Neural progenitor cell (in vitro differentiated cells): ENCODE measurements at regions not wholly inside any gene's neighbourhood (a gene's known extent, or its start where the extent isn't known, plus 50 kb on each side); places are given as distances from the start of the nearest gene placed in this dataset.

Experiments used
- DNase-seq: peaks from one replicate; pipeline ENCODE4 v3.0.0-alpha.2; 2016; ENCODE audit warnings: low spot score
- H2AFZ ChIP-seq: fragments of 200-600 bp; sonication (generic); replicated peaks from 2 replicates; pipeline ENCODE4 v1.6.1; 2016; ENCODE audit warnings: antibody characterized with exemption
- H3F3A ChIP-seq: fragments of 200-600 bp; sonication (generic); 2 replicates; pipeline ENCODE4 v1.6.1; 2016; ENCODE audit warnings: antibody characterized with exemption, low read depth
- H3K27ac ChIP-seq: fragments of 200-600 bp; sonication (generic); 2 replicates; pipeline ENCODE4 v1.5.1; 2016; ENCODE audit warnings: mild to moderate bottlenecking
- H3K27me3 ChIP-seq: fragments of 200-600 bp; sonication (generic); 2 replicates; pipeline ENCODE4 v1.6.1; 2016; ENCODE audit warnings: mild to moderate bottlenecking, moderate library complexity
- H3K36me3 ChIP-seq: fragments of 200-600 bp; sonication (generic); 2 replicates; pipeline ENCODE4 v1.5.1; 2016
- H3K4me1 ChIP-seq: fragments of 200-600 bp; sonication (generic); 2 replicates; pipeline ENCODE4 v1.6.1; 2016; ENCODE audit warnings: mixed run types
- H3K4me2 ChIP-seq: fragments of 200-600 bp; sonication (generic); 2 replicates; pipeline ENCODE4 v1.6.1; 2016
- H3K4me3 ChIP-seq: fragments of 200-600 bp; sonication (generic); 2 replicates; pipeline ENCODE4 v1.5.1; 2016
- H3K79me2 ChIP-seq: fragments of 200-600 bp; sonication (generic); 2 replicates; pipeline ENCODE4 v1.6.1; 2016; ENCODE audit warnings: low read depth
- H3K9ac ChIP-seq: fragments of 200-600 bp; sonication (generic); 2 replicates; pipeline ENCODE4 v1.6.1; 2016
- H3K9me3 ChIP-seq: fragments of 200-600 bp; sonication (generic); 2 replicates; pipeline ENCODE4 v1.5.1; 2016; ENCODE audit warnings: low read depth
- H4K20me1 ChIP-seq: fragments of 200-600 bp; sonication (generic); 2 replicates; pipeline ENCODE4 v1.6.1; 2016; ENCODE audit warnings: low read depth
- H3K27ac Mint-ChIP-seq: 3 replicates; pipeline ENCODE4 v1.8.0; 2021; ENCODE audit warnings: mixed read lengths
- H3K27me3 Mint-ChIP-seq: 2 replicates; pipeline ENCODE4 v1.8.0; 2022; ENCODE audit warnings: low read depth, mild to moderate bottlenecking, inconsistent platforms, moderate library complexity, mixed read lengths; ENCODE audit not compliant: insufficient read depth
- H3K36me3 Mint-ChIP-seq: 3 replicates; pipeline ENCODE4 v1.8.0; 2021; ENCODE audit warnings: mixed read lengths
- H3K4me1 Mint-ChIP-seq: 3 replicates; pipeline ENCODE4 v1.8.0; 2021; ENCODE audit warnings: mixed read lengths
- H3K4me3 Mint-ChIP-seq: 3 replicates; pipeline ENCODE4 v1.8.0; 2021; ENCODE audit warnings: mild to moderate bottlenecking, moderate library complexity, mixed read lengths
- H3K9me3 Mint-ChIP-seq: 3 replicates; pipeline ENCODE4 v1.8.0; 2020; ENCODE audit warnings: mixed read lengths
- CTCF ChIP-seq: fragments of 200-600 bp; sonication (generic); IDR thresholded peaks from 2 replicates; pipeline ENCODE4 v1.5.1; 2017; ENCODE audit warnings: antibody characterized with exemption, mild to moderate bottlenecking
- EZH2 ChIP-seq: fragments of 200-600 bp; sonication (generic); IDR thresholded peaks from 2 replicates; pipeline ENCODE4 v1.6.1; 2017; ENCODE audit warnings: antibody characterized with exemption, mild to moderate bottlenecking, moderate library complexity
- EZH2phosphoT487 ChIP-seq: fragments of 200-600 bp; sonication (generic); IDR thresholded peaks from 2 replicates; pipeline ENCODE4 v1.6.1; 2017; ENCODE audit warnings: antibody characterized with exemption

- Mint-ChIP-seq H3K4me1 (no peaks in the 10 kb centered on the region), H3K4me3 (no peak overlapping the region), H3K9me3 (no peaks in the 10 kb centered on the region), H3K27me3 (no peaks in the 10 kb centered on the region), H3K27ac (no peak overlapping the region), H3K36me3 (no peaks in the 10 kb centered on the region)
- no peaks in the 10 kb centered on the region for H4K20me1 ChIP-seq
- no peak overlapping the region for H3K4me2 ChIP-seq
- no peaks in the 10 kb centered on the region for H3K27me3 ChIP-seq
- no peaks in the 10 kb centered on the region for H3F3A ChIP-seq
- no peaks in the 10 kb centered on the region for H3K79me2 ChIP-seq
- no peak overlapping the region for H3K9ac ChIP-seq
- H3K27ac ChIP-seq = no peak overlapping the region
- no peaks in the 10 kb centered on the region for H3K4me1 ChIP-seq
- no peaks in the 10 kb centered on the region for H3K9me3 ChIP-seq
- TF ChIP-seq EZH2 = no peak
- TF ChIP-seq CTCF = no peak
- no peak for TF ChIP-seq EZH2phosphoT487
- no peaks in the 10 kb centered on the region for H3K36me3 ChIP-seq
- H3K4me3 ChIP-seq = no peak overlapping the region
- no peak overlapping the region for H2AFZ ChIP-seq
- no peak for DNase-seq
Measured at GRCh38 chr4:141578451-141578850, 57.9 kb upstream of the IL15 start.

- no peak overlapping the region for H3K4me3 ChIP-seq
- Mint-ChIP-seq H3K4me3 (no peak overlapping the region), H3K27me3 (no peaks in the 10 kb centered on the region), H3K36me3 (no peaks in the 10 kb centered on the region), H3K9me3 (no peaks in the 10 kb centered on the region), H3K4me1 (no peaks in the 10 kb centered on the region), H3K27ac (no peak overlapping the region)
- H3K4me2 ChIP-seq = no peak overlapping the region
- no peak overlapping the region for H3K27ac ChIP-seq
- H3K79me2 ChIP-seq = no peaks in the 10 kb centered on the region
- no peaks in the 10 kb centered on the region for H3K36me3 ChIP-seq
- H4K20me1 ChIP-seq = no peaks in the 10 kb centered on the region
- no peaks in the 10 kb centered on the region for H3K4me1 ChIP-seq
- no peak overlapping the region for H3K9ac ChIP-seq
- H3K27me3 ChIP-seq = no peaks in the 10 kb centered on the region
- H3F3A ChIP-seq = no peaks in the 10 kb centered on the region
- H3K9me3 ChIP-seq = no peaks in the 10 kb centered on the region
- TF ChIP-seq EZH2phosphoT487 (no peak), EZH2 (no peak), CTCF (no peak)
- H2AFZ ChIP-seq = peak overlapping the region; percentile 30
- peak; percentile 8 for DNase-seq
Measured at GRCh38 chr4:141580523-141580922, 55.9 kb upstream of the IL15 start.
